ENCODE measurements at regions not wholly inside any gene's neighbourhood (a gene's known extent, or its start where the extent isn't known, plus 50 kb on each side); places are given as distances from the start of the nearest gene placed in this dataset.

DNA sequence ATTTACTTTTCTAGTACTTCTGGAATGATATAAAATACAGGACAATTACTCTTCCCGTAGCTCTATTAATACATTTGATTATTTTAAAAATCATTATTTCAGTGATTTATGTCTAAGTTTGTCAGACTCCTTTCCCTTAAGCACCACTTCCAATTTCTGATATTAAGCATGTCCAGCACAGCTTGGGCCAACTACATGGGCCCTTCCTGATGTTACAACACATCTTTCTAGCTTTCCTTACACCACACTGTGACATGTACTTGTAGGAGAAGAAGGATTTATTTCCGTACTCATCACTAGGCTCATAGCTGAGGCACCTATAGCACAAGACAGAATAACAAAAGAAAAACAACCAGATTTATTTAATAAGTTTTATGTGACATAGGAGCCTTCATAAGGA is 134.8 kb upstream of the HNRNPA3 start:
- Histone ChIP-seq H4K20me1 (ENCODE audit: insufficient read depth, low read length) (no peaks in the 10 kb centered on the region), H3K4me1 (ENCODE audit: insufficient read depth, low read length) (no peaks in the 10 kb centered on the region), H3K4me3 (replicated peaks in 1 of 3; ENCODE audit: insufficient read depth in 1 of 3, low read depth in 2 of 3, low read length in 3 of 3) (no peak overlapping the region), H3K27me3 (ENCODE audit: control insufficient read depth in 1 of 2, insufficient read depth in 2 of 2, low read length in 2 of 2) (peaks cover 0 to 8% of the 10 kb centered on the region in 2 experiments; a peak in 2 of 5 replicates), H3K9ac (ENCODE audit: insufficient read depth, low read depth, low read length) (no peak overlapping the region), H3K9me3 (ENCODE audit: low read length) (no peaks in the 10 kb centered on the region), H3K79me2 (ENCODE audit: insufficient read depth, low read length) (no peaks in the 10 kb centered on the region), H3K36me3 (replicated peaks in 1 of 2; ENCODE audit: control insufficient read depth in 1 of 2, insufficient read depth in 2 of 2, low read length in 2 of 2) (no peaks in the 10 kb centered on the region), H2AFZ (ENCODE audit: low read length) (no peak overlapping the region), H3K27ac (ENCODE audit: extremely low read length, insufficient read depth, low read length) (no peak overlapping the region), H3K4me2 (ENCODE audit: low read depth, low read length) (no peak overlapping the region)
- FAIRE-seq (no peak), DNase-seq (ENCODE audit: low spot score) (no peak), ATAC-seq (no peak)
- WGBS (ENCODE audit: low lambda C conversion rate), result 8% methylated on average over 2 of the region's 2 CpGs
- in situ Hi-C loops (cut with HindIII; ENCODE audit: extremely low pct_ligation_motif_present, low pct_unique_long_range_greater_than_20kb), result no loop called here
- ChIA-PET CTCF (ENCODE audit: low intra/inter-chr PET ratio, low total read pairs) (no interaction called here), POLR2A (no interaction called here)
- BruUV-seq (replicated peaks), result no TSS peak
- intact Hi-C loops (cut with micrococcal nuclease; ENCODE audit: unreplicated experiment), result no loop called here
- TF ChIP-seq ZNF501 (CRISPR knock-in tag; IDR thresholded peaks at IDR 0.05), result no peak
- no peak for TF ChIP-seq SOX13 (IDR thresholded peaks at IDR 0.05)
- no peak for TF ChIP-seq SOX13 (CRISPR knock-in tag; conservative IDR thresholded peaks at IDR 0.05 in 1 of 2, IDR thresholded peaks at IDR 0.05 in 1 of 2)
- TF ChIP-seq, protein P1, sequence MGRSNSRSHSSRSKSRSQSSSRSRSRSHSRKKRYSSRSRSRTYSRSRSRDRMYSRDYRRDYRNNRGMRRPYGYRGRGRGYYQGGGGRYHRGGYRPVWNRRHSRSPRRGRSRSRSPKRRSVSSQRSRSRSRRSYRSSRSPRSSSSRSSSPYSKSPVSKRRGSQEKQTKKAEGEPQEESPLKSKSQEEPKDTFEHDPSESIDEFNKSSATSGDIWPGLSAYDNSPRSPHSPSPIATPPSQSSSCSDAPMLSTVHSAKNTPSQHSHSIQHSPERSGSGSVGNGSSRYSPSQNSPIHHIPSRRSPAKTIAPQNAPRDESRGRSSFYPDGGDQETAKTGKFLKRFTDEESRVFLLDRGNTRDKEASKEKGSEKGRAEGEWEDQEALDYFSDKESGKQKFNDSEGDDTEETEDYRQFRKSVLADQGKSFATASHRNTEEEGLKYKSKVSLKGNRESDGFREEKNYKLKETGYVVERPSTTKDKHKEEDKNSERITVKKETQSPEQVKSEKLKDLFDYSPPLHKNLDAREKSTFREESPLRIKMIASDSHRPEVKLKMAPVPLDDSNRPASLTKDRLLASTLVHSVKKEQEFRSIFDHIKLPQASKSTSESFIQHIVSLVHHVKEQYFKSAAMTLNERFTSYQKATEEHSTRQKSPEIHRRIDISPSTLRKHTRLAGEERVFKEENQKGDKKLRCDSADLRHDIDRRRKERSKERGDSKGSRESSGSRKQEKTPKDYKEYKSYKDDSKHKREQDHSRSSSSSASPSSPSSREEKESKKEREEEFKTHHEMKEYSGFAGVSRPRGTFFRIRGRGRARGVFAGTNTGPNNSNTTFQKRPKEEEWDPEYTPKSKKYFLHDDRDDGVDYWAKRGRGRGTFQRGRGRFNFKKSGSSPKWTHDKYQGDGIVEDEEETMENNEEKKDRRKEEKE (IDR thresholded peaks at IDR 0.05), result no peak
- TF ChIP-seq, protein P2, sequence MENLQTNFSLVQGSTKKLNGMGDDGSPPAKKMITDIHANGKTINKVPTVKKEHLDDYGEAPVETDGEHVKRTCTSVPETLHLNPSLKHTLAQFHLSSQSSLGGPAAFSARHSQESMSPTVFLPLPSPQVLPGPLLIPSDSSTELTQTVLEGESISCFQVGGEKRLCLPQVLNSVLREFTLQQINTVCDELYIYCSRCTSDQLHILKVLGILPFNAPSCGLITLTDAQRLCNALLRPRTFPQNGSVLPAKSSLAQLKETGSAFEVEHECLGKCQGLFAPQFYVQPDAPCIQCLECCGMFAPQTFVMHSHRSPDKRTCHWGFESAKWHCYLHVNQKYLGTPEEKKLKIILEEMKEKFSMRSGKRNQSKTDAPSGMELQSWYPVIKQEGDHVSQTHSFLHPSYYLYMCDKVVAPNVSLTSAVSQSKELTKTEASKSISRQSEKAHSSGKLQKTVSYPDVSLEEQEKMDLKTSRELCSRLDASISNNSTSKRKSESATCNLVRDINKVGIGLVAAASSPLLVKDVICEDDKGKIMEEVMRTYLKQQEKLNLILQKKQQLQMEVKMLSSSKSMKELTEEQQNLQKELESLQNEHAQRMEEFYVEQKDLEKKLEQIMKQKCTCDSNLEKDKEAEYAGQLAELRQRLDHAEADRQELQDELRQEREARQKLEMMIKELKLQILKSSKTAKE (CRISPR knock-in tag; IDR thresholded peaks at IDR 0.05; ENCODE audit: borderline replicate concordance), result no peak
- no peak for TF ChIP-seq ZNF160 (CRISPR knock-in tag; IDR thresholded peaks at IDR 0.05)
- no peak for TF ChIP-seq ZNF12 (CRISPR knock-in tag; IDR thresholded peaks at IDR 0.05)
- TF ChIP-seq SCMH1 (CRISPR knock-in tag; IDR thresholded peaks at IDR 0.05; ENCODE audit: borderline replicate concordance), result no peak
- no peak for TF ChIP-seq RELA (CRISPR knock-in tag; IDR thresholded peaks at IDR 0.05)
- no peak for TF ChIP-seq ZNF382 (CRISPR knock-in tag; IDR thresholded peaks at IDR 0.05; ENCODE audit: borderline replicate concordance)
- TF ChIP-seq ZNF674 (CRISPR knock-in tag; IDR thresholded peaks at IDR 0.05; ENCODE audit: low read depth), result no peak
- no peak for TF ChIP-seq ZNF7 (CRISPR knock-in tag; IDR thresholded peaks at IDR 0.05)
- no peak for TF ChIP-seq WIZ (CRISPR knock-in tag; IDR thresholded peaks at IDR 0.05)
- TF ChIP-seq, protein P3, sequence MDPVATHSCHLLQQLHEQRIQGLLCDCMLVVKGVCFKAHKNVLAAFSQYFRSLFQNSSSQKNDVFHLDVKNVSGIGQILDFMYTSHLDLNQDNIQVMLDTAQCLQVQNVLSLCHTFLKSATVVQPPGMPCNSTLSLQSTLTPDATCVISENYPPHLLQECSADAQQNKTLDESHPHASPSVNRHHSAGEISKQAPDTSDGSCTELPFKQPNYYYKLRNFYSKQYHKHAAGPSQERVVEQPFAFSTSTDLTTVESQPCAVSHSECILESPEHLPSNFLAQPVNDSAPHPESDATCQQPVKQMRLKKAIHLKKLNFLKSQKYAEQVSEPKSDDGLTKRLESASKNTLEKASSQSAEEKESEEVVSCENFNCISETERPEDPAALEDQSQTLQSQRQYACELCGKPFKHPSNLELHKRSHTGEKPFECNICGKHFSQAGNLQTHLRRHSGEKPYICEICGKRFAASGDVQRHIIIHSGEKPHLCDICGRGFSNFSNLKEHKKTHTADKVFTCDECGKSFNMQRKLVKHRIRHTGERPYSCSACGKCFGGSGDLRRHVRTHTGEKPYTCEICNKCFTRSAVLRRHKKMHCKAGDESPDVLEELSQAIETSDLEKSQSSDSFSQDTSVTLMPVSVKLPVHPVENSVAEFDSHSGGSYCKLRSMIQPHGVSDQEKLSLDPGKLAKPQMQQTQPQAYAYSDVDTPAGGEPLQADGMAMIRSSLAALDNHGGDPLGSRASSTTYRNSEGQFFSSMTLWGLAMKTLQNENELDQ (CRISPR knock-in tag; IDR thresholded peaks at IDR 0.05; ENCODE audit: borderline replicate concordance), result no peak
- no peak for TF ChIP-seq ZNF644 (CRISPR knock-in tag; IDR thresholded peaks at IDR 0.05; ENCODE audit: low read depth)

All from HepG2 (cell line).